B cell (primary cell): ENCODE measurements at regions not wholly inside any gene's neighbourhood (a gene's known extent, or its start where the extent isn't known, plus 50 kb on each side); places are given as distances from the start of the nearest gene placed in this dataset.

Source experiments
- ATAC-seq: fragments of 200-7000 bp; cut with Tn5 transposase; one replicate; pipeline ENCODE4 v1.10.0; 2021; ENCODE audit warnings: low read depth, mild to moderate bottlenecking, moderate number of reproducible peaks, moderate library complexity
- CTCF ChIA-PET: fragments of 350-600 bp; sonication (Branson Sonifier 250); formaldehyde crosslinking; loops from one replicate; lab custom pipeline; 2021; ENCODE audit warnings: antibody characterized with exemption, inconsistent platforms; lab: Charles Lee
- POLR2A ChIA-PET: fragments of 350-600 bp; sonication (Branson Sonifier 250); formaldehyde crosslinking; loops from one replicate; lab custom pipeline; 2021; ENCODE audit warnings: antibody characterized with exemption; lab: Charles Lee
- DNase-seq: peaks from one replicate; pipeline ENCODE4 v3.0.0; 2013
- H2AFZ ChIP-seq: 2 replicates; pipeline ENCODE4 v1.6.1; 2012; ENCODE audit warnings: mild to moderate bottlenecking, low read depth, low read length; ENCODE audit not compliant: insufficient read depth, poor library complexity, severe bottlenecking
- H3K27ac ChIP-seq, 2 donors: 1 replicate in 1 of 2; 2 replicates in 1 of 2; pipeline ENCODE4 v1.5.1; 2012 to 2013; ENCODE audit warnings: low read length in 2 of 2, mild to moderate bottlenecking in 2 of 2, moderate library complexity in 1 of 2
- H3K27me3 ChIP-seq, 4 experiments: fragments of 200-600 bp in 1 of 4; sonication (generic) in 1 of 4; replicated peaks in 1 of 4; 1 replicate in 2 of 4; 2 replicates in 2 of 4; pipeline versions ENCODE4 v1.6.1 to v1.7.0; 2013 to 2016; ENCODE audit warnings: low read length in 3 of 4, mild to moderate bottlenecking in 2 of 4, mixed read lengths in 1 of 4, moderate library complexity in 1 of 4; ENCODE audit not compliant: insufficient read depth in 4 of 4, control insufficient read depth in 3 of 4; ENCODE audit errors: control extremely low read depth in 1 of 4
- H3K36me3 ChIP-seq, 2 experiments: replicated peaks in 1 of 2; 1 replicate in 1 of 2; 2 replicates in 1 of 2; pipeline versions ENCODE4 v1.6.1 to v1.7.1; 2013; ENCODE audit warnings: low read length in 1 of 2; ENCODE audit not compliant: insufficient read depth in 2 of 2, control insufficient read depth in 1 of 2; ENCODE audit errors: control extremely low read depth in 1 of 2, extremely low read depth in 1 of 2
- H3K4me1 ChIP-seq, 2 donors: fragments of 200-600 bp in 1 of 2; sonication (generic) in 1 of 2; 1 replicate in 1 of 2; 2 replicates in 1 of 2; pipeline versions ENCODE4 v1.5.1 to v1.6.1; 2013 to 2017; ENCODE audit warnings: low read length in 2 of 2; ENCODE audit not compliant: control insufficient read depth in 2 of 2, insufficient read depth in 2 of 2
- H3K4me2 ChIP-seq: replicated peaks from 2 replicates; pipeline ENCODE3; 2012; ENCODE audit warnings: mild to moderate bottlenecking, low read depth, low read length; ENCODE audit not compliant: poor library complexity, severe bottlenecking
- H3K4me3 ChIP-seq, 5 experiments: fragments of 200-600 bp in 1 of 5; sonication (generic) in 1 of 5; 1 replicate in 3 of 5; 2 replicates in 2 of 5; pipeline versions ENCODE4 v1.5.1 to v1.7.0; 2011 to 2016; ENCODE audit warnings: low read length in 4 of 5, mild to moderate bottlenecking in 4 of 5, low read depth in 2 of 5, control low read depth in 1 of 5, moderate library complexity in 1 of 5; ENCODE audit not compliant: insufficient read depth in 1 of 5; ENCODE audit errors: control extremely low read depth in 1 of 5, extremely low read depth in 1 of 5
- H3K79me2 ChIP-seq: fragments of 200-600 bp; sonication (generic); one replicate; pipeline ENCODE4 v1.6.0; 2016; ENCODE audit warnings: low read length; ENCODE audit not compliant: control insufficient read depth, insufficient read depth
- H3K9ac ChIP-seq: fragments of 200-600 bp; sonication (generic); 2 replicates; pipeline ENCODE4 v1.6.1; 2017; ENCODE audit warnings: mild to moderate bottlenecking, low read length, moderate library complexity
- H3K9me3 ChIP-seq, 3 donors: one replicate each; pipeline versions ENCODE4 v1.6.1 to v1.7.1; 2013; ENCODE audit warnings: low read length in 2 of 3; ENCODE audit not compliant: control insufficient read depth in 2 of 3, insufficient read depth in 1 of 3; ENCODE audit errors: control extremely low read depth in 1 of 3
- H4K20me1 ChIP-seq: 2 replicates; pipeline ENCODE4 v1.6.0; 2012; ENCODE audit warnings: mild to moderate bottlenecking, low read length; ENCODE audit not compliant: insufficient read depth, control insufficient read depth, poor library complexity, severe bottlenecking
- H3K27ac Mint-ChIP-seq: one replicate; pipeline ENCODE4 v1.8.0; 2021; ENCODE audit warnings: mixed read lengths
- H3K27me3 Mint-ChIP-seq: one replicate; pipeline ENCODE4 v1.8.0; 2021; ENCODE audit warnings: mixed read lengths
- H3K4me1 Mint-ChIP-seq: one replicate; pipeline ENCODE4 v1.8.0; 2021; ENCODE audit warnings: mixed read lengths
- H3K4me3 Mint-ChIP-seq: one replicate; pipeline ENCODE4 v1.8.0; 2021; ENCODE audit warnings: mixed read lengths
- H3K9me3 Mint-ChIP-seq: one replicate; pipeline ENCODE4 v1.8.0; 2022; ENCODE audit warnings: mixed read lengths; ENCODE audit not compliant: insufficient read depth
- EZH2 ChIP-seq: IDR thresholded peaks from 2 replicates; pipeline ENCODE4 v1.6.1; 2012; ENCODE audit warnings: borderline replicate concordance, low read depth, mild to moderate bottlenecking, moderate library complexity, low read length; ENCODE audit not compliant: insufficient read depth, poor library complexity, severe bottlenecking
- WGBS: methylation state at CpG from one replicate; pipeline ENCODE4 v1.1.5; 2013; ENCODE audit warnings: missing lambda C conversion rate; ENCODE audit not compliant: insufficient coverage; 5-methylcytosine and 5-hydroxymethylcytosine counted together
- intact Hi-C: fragments of 100-400 bp; cut with micrococcal nuclease; formaldehyde crosslinking; loops from one replicate; pipeline ENCODE4 v1.10.0; 2022
- TF ChIP-seq, protein P1 (sequence below): fragments of 200-600 bp; IDR thresholded peaks from one replicate; pipeline ENCODE4 v1.8.0; 2022; ENCODE audit warnings: antibody characterized with exemption, mild to moderate bottlenecking

DNA sequence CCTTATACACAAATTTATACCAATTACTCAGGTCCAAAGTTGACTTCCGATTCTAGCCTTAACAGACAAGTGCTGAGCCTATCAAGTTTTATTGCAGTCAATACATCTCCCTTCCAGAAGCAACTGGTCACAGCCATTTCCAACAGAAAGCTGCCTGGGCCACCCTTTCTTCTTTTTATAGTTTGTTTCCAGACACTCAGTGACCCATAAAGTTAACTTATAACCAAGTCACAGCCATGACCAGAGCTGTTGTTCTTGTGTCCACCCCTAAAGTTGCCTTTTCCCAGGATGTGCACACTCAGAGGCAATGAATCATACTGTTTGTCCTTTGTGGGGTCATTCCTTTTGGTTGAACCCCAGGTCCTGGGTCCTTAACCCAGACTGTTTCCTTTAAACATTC, 89.9 kb downstream of the CD83 start:
- Histone ChIP-seq H3K9me3 (no peaks in the 10 kb centered on the region), H3K27me3 (no peaks in the 10 kb centered on the region), H3K79me2 (no peaks in the 10 kb centered on the region), H2AFZ (no peak overlapping the region), H3K4me3 (no peak overlapping the region), H4K20me1 (no peaks in the 10 kb centered on the region), H3K9ac (no peak overlapping the region), H3K36me3 (no peaks in the 10 kb centered on the region), H3K4me1 (peaks cover 22 to 24% of the 10 kb centered on the region in 2 donors), H3K4me2 (no peak overlapping the region), H3K27ac (no peak overlapping the region)
- Mint-ChIP-seq H3K27ac (peak overlapping the region; percentile 4), H3K27me3 (no peaks in the 10 kb centered on the region), H3K4me1 (peaks cover 34% of the 10 kb centered on the region), H3K4me3 (no peak overlapping the region), H3K9me3 (no peaks in the 10 kb centered on the region)
- ChIA-PET POLR2A (no interaction called here), CTCF (interaction anchor here (0.6 to 2.5 kb wide), 5 partner anchors 141 to 1183 kb away, joined by 3 to 11 read pairs (median 4); no protein-coding TSS in a partner anchor)
- intact Hi-C loops = loop anchor here (10.0 kb wide), 1 partner anchor 1417 kb away; no protein-coding TSS in a partner anchor
- ATAC-seq (no peak), DNase-seq (no peak)
- TF ChIP-seq EZH2 = no peak
- TF ChIP-seq, protein P1, sequence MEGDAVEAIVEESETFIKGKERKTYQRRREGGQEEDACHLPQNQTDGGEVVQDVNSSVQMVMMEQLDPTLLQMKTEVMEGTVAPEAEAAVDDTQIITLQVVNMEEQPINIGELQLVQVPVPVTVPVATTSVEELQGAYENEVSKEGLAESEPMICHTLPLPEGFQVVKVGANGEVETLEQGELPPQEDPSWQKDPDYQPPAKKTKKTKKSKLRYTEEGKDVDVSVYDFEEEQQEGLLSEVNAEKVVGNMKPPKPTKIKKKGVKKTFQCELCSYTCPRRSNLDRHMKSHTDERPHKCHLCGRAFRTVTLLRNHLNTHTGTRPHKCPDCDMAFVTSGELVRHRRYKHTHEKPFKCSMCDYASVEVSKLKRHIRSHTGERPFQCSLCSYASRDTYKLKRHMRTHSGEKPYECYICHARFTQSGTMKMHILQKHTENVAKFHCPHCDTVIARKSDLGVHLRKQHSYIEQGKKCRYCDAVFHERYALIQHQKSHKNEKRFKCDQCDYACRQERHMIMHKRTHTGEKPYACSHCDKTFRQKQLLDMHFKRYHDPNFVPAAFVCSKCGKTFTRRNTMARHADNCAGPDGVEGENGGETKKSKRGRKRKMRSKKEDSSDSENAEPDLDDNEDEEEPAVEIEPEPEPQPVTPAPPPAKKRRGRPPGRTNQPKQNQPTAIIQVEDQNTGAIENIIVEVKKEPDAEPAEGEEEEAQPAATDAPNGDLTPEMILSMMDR = no peak
- 100% methylated on average over 1 of the region's 1 CpG for WGBS

- Histone ChIP-seq H3K27ac (no peak overlapping the region), H3K9me3 (no peaks in the 10 kb centered on the region), H2AFZ (no peak overlapping the region), H4K20me1 (no peaks in the 10 kb centered on the region), H3K4me2 (no peak overlapping the region), H3K36me3 (no peaks in the 10 kb centered on the region), H3K4me3 (no peak overlapping the region), H3K4me1 (peaks cover 30 to 33% of the 10 kb centered on the region in 2 donors), H3K27me3 (no peaks in the 10 kb centered on the region), H3K79me2 (no peaks in the 10 kb centered on the region), H3K9ac (no peak overlapping the region)
- CTCF ChIA-PET = interaction anchor here (0.5 to 2.8 kb wide), 5 partner anchors 182 to 1414 kb away, joined by 3 to 15 read pairs (median 3); no protein-coding TSS in a partner anchor
- Mint-ChIP-seq H3K9me3 (no peaks in the 10 kb centered on the region), H3K27ac (peak overlapping the region; percentile 62), H3K27me3 (no peaks in the 10 kb centered on the region), H3K4me1 (peaks cover 42% of the 10 kb centered on the region), H3K4me3 (peak overlapping the region; percentile 2)
- WGBS = no CpG with 5 or more reads among the region's 3 CpGs
- POLR2A ChIA-PET = no interaction called here
- no peak for ATAC-seq
- TF ChIP-seq EZH2 = no peak
- TF ChIP-seq, protein P1 = no peak
- intact Hi-C loops = loop anchor here (10.0 kb wide), 1 partner anchor 1416 kb away; no protein-coding TSS in a partner anchor
- no peak for DNase-seq
Observed at GRCh38 chr6:14209000-14209399, 91.4 kb downstream of the CD83 start.
